Esophagus muscularis mucosa (tissue), 4 donors: ENCODE measurements at regions not wholly inside any gene's neighbourhood (a gene's known extent, or its start where the extent isn't known, plus 50 kb on each side); places are given as distances from the start of the nearest gene placed in this dataset.

Source experiments
- DNase-seq: peaks from one replicate; pipeline ENCODE4 v3.0.0-alpha.2; 2017; ENCODE audit errors: extremely low spot score
- H3K27ac ChIP-seq, 4 donors: fragments of 200-600 bp; sonication (generic); replicated peaks in 1 of 4; 1 replicate in 3 of 4; 2 replicates in 1 of 4; pipeline ENCODE4 v1.5.1; 2016 to 2019; ENCODE audit warnings: mild to moderate bottlenecking in 1 of 4
- H3K27me3 ChIP-seq, 4 donors: fragments of 200-600 bp; sonication (generic); one replicate each; pipeline versions ENCODE4 v1.5.1 to v1.6.0; 2016 to 2019
- H3K36me3 ChIP-seq, 4 donors: fragments of 200-600 bp; sonication (generic); one replicate each; pipeline ENCODE4 v1.5.1; 2016 to 2019
- H3K4me1 ChIP-seq, 4 donors: fragments of 200-600 bp; sonication (generic); one replicate each; pipeline ENCODE4 v1.5.1; 2016 to 2019
- H3K4me3 ChIP-seq, 4 donors: fragments of 200-600 bp; sonication (generic); 1 replicate in 2 of 4; 2 replicates in 2 of 4; pipeline ENCODE4 v1.5.1; 2016 to 2019; ENCODE audit warnings: mild to moderate bottlenecking in 4 of 4, moderate library complexity in 1 of 4
- H3K9me3 ChIP-seq, 4 donors: fragments of 200-600 bp; sonication (generic); 1 replicate in 3 of 4; 2 replicates in 1 of 4; pipeline ENCODE4 v1.5.1; 2016 to 2019
- EP300 ChIP-seq: sonication (generic); formaldehyde crosslinking; IDR thresholded peaks from one replicate; pipeline ENCODE4 v1.6.1; 2017; ENCODE audit warnings: antibody characterized with exemption
- POLR2A ChIP-seq: fragments of 450-650 bp; IDR thresholded peaks from one replicate; pipeline ENCODE4 v1.6.1; 2017; ENCODE audit warnings: antibody characterized with exemption, moderate library complexity, mild to moderate bottlenecking, low read depth
- POLR2AphosphoS5 ChIP-seq, 2 donors: sonication (generic); formaldehyde crosslinking; IDR thresholded peaks; one replicate each; pipeline ENCODE4 v1.6.1; 2017; ENCODE audit warnings: antibody characterized with exemption in 2 of 2
- WGBS: methylation state at CpG from one replicate; pipeline ENCODE4 v1.1.5; 2018; 5-methylcytosine and 5-hydroxymethylcytosine counted together
- intact Hi-C: fragments of 100-400 bp; cut with DNase I; formaldehyde crosslinking; loops from one replicate; pipeline ENCODE4 v1.15.1; 2023
- TF ChIP-seq, protein P1 (sequence below), 3 experiments: fragments of 200-600 bp in 2 of 3; fragments of 450-650 bp in 1 of 3; sonication (generic) in 2 of 3; IDR thresholded peaks; one replicate each; pipeline ENCODE4 v1.5.1; 2017 to 2019; ENCODE audit warnings: antibody characterized with exemption in 3 of 3, mild to moderate bottlenecking in 2 of 3, moderate library complexity in 1 of 3

DNA sequence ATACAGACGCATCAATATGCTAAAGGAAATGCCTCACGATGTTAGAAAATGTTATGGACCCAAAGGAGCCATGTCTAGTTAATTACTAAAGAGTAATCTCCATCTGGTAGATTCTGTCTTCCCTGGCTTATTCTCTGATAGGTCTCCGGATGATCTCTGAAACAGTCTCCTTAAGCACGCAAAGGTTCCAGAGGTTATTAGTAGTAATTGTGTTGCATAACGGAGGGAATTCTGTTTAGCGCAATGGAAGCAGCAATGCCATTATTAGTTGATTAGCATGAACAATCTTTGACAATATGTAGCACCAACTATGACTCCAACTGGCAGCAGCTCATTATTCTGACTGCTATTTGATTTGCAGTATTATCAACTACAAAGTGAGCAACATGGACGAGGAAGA is 952.5 kb upstream of the SEMA6D start:
- 78% methylated on average over 7 of the region's 7 CpGs for WGBS
- intact Hi-C loops, result no loop called here
- no peak overlapping the region for H3K4me3 ChIP-seq

DNA sequence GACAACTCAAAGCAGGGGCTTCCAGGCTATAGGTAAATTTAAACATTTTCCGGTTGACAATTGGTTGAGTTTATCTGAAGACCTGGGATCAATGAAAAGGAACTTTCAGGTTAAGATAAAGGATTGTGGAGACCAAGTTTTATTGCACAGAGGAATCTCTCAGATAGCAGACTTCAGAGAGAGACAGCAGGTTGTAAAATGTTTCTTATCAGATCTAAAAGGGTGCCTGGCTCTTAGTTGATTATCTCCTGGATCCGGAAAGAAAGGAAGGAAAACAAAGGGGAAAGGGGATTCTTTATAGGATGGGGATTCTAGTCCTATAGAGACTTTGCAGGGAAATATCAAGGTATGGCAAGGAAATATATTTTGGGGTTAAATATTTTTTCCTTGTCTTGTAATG is 951.3 kb upstream of the SEMA6D start:
- Histone ChIP-seq H3K9me3 (peaks cover 0 to 16% (median 9%) of the 10 kb centered on the region in 4 donors), H3K36me3 (no peaks in the 10 kb centered on the region), H3K4me3 (no peak overlapping the region), H3K27me3 (no peaks in the 10 kb centered on the region), H3K4me1 (no peaks in the 10 kb centered on the region), H3K27ac (no peak overlapping the region)
- 61% methylated on average over 2 of the region's 2 CpGs for WGBS
- DNase-seq, result no peak
- intact Hi-C loops, result no loop called here
- no peak for TF ChIP-seq EP300
- no peak for TF ChIP-seq POLR2AphosphoS5 (IDR thresholded peaks at IDR 0.05)
- TF ChIP-seq POLR2A, result no peak
- TF ChIP-seq, protein P1, sequence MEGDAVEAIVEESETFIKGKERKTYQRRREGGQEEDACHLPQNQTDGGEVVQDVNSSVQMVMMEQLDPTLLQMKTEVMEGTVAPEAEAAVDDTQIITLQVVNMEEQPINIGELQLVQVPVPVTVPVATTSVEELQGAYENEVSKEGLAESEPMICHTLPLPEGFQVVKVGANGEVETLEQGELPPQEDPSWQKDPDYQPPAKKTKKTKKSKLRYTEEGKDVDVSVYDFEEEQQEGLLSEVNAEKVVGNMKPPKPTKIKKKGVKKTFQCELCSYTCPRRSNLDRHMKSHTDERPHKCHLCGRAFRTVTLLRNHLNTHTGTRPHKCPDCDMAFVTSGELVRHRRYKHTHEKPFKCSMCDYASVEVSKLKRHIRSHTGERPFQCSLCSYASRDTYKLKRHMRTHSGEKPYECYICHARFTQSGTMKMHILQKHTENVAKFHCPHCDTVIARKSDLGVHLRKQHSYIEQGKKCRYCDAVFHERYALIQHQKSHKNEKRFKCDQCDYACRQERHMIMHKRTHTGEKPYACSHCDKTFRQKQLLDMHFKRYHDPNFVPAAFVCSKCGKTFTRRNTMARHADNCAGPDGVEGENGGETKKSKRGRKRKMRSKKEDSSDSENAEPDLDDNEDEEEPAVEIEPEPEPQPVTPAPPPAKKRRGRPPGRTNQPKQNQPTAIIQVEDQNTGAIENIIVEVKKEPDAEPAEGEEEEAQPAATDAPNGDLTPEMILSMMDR (IDR thresholded peaks at IDR 0.05), result no peak

More for the DNA sequence above, 952.5 kb upstream of the SEMA6D start:
- Histone ChIP-seq H3K36me3 (no peaks in the 10 kb centered on the region), H3K4me1 (no peaks in the 10 kb centered on the region), H3K27me3 (no peaks in the 10 kb centered on the region), H3K9me3 (peaks cover 0 to 16% (median 9%) of the 10 kb centered on the region in 4 donors), H3K27ac (no peak overlapping the region)
- TF ChIP-seq EP300, result no peak
- TF ChIP-seq, protein P1 (IDR thresholded peaks at IDR 0.05), result no peak
- TF ChIP-seq POLR2A, result no peak
- no peak for TF ChIP-seq POLR2AphosphoS5 (IDR thresholded peaks at IDR 0.05)
- DNase-seq, result no peak

DNA sequence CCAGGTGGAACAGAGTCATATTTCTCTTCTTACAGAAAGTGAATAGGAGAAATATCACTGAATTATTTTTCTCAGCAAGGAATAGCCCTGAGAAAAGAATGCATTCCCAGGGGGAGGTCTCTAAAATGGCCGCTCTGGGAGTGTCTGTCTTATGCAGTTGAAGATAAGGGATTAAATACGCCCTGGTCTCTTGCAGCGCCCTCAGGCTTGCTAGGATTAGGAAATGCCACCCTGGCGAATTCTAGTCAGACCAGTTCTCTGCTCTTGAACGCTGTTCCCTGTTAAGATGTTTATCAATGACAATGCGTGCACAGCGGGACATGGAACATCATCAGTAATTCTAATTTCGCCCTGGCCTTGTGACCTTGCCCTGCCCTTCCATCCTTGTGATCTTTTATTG is 949.0 kb upstream of the SEMA6D start:
- 89% methylated on average over 8 of the region's 8 CpGs for WGBS
- TF ChIP-seq EP300 (no peak), POLR2A (no peak), POLR2AphosphoS5 (IDR thresholded peaks at IDR 0.05) (no peak)
- TF ChIP-seq, protein P1 (IDR thresholded peaks at IDR 0.05), result no peak
- Histone ChIP-seq H3K9me3 (peaks cover 0 to 16% (median 9%) of the 10 kb centered on the region in 4 donors), H3K4me1 (no peaks in the 10 kb centered on the region), H3K27ac (no peak overlapping the region), H3K27me3 (no peaks in the 10 kb centered on the region), H3K36me3 (no peaks in the 10 kb centered on the region), H3K4me3 (no peak overlapping the region)
- DNase-seq, result no peak
- intact Hi-C loops, result no loop called here

DNA sequence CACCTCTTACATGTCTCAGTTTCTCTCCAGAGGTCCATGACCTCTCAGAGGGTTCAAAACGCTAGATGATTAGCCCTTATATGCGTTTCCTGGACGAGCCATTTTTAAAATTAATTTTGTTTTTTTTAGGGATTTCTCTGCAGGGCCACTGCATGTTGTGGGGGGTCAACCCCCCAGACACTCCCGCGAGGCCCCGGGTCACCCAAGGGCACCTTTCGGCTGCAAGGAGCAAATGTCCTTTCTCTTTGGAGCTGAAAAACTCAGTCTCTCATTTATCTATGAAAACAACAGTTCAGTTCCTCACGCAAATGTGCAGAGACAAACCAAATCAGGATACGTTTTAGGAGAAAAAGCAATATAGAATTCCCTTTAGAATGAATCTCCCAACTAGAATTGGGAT is 944.3 kb upstream of the SEMA6D start:
- Histone ChIP-seq H3K27ac (no peak overlapping the region), H3K4me1 (no peaks in the 10 kb centered on the region), H3K36me3 (no peaks in the 10 kb centered on the region), H3K4me3 (no peak overlapping the region), H3K9me3 (peaks cover 0 to 12% (median 9%) of the 10 kb centered on the region in 4 donors), H3K27me3 (no peaks in the 10 kb centered on the region)
- TF ChIP-seq, protein P1 (IDR thresholded peaks at IDR 0.05), result no peak
- TF ChIP-seq EP300 (no peak), POLR2A (no peak), POLR2AphosphoS5 (IDR thresholded peaks at IDR 0.05) (no peak)
- intact Hi-C loops, result no loop called here
- 87% methylated on average over 9 of the region's 9 CpGs for WGBS
- DNase-seq, result no peak

DNA sequence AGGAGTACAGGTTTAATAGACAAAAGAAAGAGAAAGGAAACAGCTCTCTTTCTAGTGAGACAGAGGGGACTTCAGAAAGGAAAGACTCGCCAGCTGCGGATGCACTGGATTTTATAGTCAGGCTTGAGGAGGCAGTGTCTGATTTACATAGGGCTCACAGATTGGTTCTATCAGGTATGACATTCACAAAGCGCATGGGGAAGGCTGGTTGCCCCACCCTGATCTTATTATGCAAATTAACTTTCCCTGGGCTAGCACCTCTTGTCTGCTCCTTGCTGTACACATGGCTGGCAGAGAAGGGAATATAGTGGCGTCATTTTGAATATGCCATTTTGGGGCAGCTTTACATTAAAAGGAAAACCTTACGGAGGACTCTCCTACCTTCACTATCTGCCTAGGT is 938.4 kb upstream of the SEMA6D start:
- intact Hi-C loops, result no loop called here
- Histone ChIP-seq H3K36me3 (no peaks in the 10 kb centered on the region), H3K27me3 (no peaks in the 10 kb centered on the region), H3K27ac (no peak overlapping the region), H3K9me3 (no peaks in the 10 kb centered on the region), H3K4me1 (no peaks in the 10 kb centered on the region), H3K4me3 (no peak overlapping the region)
- TF ChIP-seq POLR2AphosphoS5 (IDR thresholded peaks at IDR 0.05), result no peak
- TF ChIP-seq, protein P1 (IDR thresholded peaks at IDR 0.05), result no peak
- TF ChIP-seq EP300, result no peak
- no peak for TF ChIP-seq POLR2A
- DNase-seq, result no peak
- 86% methylated on average over 5 of the region's 5 CpGs for WGBS
